LNCaP clone FGC (cell line): ENCODE measurements at regions not wholly inside any gene's neighbourhood (a gene's known extent, or its start where the extent isn't known, plus 50 kb on each side); places are given as distances from the start of the nearest gene placed in this dataset.

ENCODE experiments used
- DNase-seq: peaks from one replicate; pipeline ENCODE4 v3.0.0-alpha.2; 2011; ENCODE audit warnings: low read depth
- H3K4me3 ChIP-seq: 2 replicates; pipeline ENCODE4 v1.5.1; 2011; ENCODE audit warnings: mild to moderate bottlenecking, low read depth, low read length, control low read depth
- TF ChIP-seq, protein P1 (sequence below): IDR thresholded peaks from 2 replicates; pipeline ENCODE4 v1.5.1; 2012; ENCODE audit warnings: mild to moderate bottlenecking; ENCODE audit not compliant: control insufficient read depth, insufficient read depth; ENCODE audit errors: extremely low read depth

DNA sequence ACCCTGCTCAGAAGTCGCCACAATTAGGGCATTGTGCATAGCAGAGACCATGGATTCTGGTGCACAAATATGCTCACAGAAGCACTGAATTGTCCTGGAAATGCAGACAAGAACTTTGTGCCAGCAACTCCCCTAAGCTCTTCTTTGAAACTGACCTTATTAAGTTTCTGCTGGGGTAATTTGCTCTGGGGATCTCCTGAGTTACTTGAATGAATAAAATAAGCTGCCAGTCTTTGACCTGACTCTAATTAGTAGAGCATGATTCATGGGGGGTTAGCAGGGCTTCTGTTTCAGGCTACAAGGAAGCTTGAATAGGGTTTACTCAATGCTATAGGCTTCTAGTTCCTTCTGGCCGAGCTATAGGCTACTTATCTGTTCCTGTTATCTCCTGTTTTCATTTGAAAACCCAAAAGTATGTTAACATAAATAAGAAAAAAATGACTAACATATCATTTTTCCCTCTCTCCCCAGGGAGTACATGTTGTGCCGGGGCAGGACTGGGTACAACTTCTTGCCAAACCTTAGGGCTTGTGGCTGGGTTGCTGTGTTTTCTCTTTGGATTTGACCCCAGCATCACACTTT lies 169.0 kb upstream of the TMEM229A start:
- H3K4me3 ChIP-seq, result no peak overlapping the region
- no peak for DNase-seq
- TF ChIP-seq, protein P1, sequence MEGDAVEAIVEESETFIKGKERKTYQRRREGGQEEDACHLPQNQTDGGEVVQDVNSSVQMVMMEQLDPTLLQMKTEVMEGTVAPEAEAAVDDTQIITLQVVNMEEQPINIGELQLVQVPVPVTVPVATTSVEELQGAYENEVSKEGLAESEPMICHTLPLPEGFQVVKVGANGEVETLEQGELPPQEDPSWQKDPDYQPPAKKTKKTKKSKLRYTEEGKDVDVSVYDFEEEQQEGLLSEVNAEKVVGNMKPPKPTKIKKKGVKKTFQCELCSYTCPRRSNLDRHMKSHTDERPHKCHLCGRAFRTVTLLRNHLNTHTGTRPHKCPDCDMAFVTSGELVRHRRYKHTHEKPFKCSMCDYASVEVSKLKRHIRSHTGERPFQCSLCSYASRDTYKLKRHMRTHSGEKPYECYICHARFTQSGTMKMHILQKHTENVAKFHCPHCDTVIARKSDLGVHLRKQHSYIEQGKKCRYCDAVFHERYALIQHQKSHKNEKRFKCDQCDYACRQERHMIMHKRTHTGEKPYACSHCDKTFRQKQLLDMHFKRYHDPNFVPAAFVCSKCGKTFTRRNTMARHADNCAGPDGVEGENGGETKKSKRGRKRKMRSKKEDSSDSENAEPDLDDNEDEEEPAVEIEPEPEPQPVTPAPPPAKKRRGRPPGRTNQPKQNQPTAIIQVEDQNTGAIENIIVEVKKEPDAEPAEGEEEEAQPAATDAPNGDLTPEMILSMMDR, result no peak

DNA sequence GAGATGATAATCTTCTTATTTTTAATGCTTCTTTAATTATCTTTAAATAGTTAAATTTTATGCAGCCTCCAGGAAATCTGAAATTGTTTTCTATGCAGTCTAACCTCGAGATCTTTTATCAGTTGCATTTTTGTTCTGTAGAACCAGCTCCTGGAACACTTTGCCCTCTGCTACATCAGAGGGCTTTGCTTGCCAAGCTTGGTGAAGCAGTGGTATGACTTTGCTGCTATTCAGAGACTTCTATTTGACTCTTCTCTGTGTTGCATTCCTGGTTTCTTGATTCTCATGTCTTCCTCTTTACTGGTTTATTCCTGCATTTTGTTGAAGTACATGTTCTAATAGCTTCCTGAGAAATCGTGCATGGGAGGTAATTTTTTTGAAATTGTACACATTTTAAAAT lies 163.7 kb upstream of the TMEM229A start:
- no peak for DNase-seq
- TF ChIP-seq, protein P1, result no peak
- H3K4me3 ChIP-seq, result no peak overlapping the region

DNA sequence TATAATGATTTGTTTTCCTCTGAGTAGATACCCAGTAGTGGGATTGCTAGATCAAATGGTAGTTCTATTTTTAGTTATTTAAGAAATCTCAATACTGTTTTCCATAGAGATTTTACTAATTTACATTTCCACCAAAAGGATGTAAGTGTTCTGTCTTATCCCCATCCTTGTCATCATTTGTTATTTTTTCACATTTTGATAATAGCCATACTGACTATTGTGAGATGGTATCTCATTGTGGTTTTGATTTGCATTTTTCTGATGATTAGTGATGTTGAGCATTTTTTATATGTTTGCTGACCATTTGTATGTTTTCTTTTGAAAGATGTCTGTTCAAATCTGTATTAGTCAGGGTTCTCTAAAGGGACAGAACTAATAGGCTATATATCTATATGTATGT lies 160.0 kb upstream of the TMEM229A start:
- no peak overlapping the region for H3K4me3 ChIP-seq
- DNase-seq, result no peak
- TF ChIP-seq, protein P1, result no peak

DNA sequence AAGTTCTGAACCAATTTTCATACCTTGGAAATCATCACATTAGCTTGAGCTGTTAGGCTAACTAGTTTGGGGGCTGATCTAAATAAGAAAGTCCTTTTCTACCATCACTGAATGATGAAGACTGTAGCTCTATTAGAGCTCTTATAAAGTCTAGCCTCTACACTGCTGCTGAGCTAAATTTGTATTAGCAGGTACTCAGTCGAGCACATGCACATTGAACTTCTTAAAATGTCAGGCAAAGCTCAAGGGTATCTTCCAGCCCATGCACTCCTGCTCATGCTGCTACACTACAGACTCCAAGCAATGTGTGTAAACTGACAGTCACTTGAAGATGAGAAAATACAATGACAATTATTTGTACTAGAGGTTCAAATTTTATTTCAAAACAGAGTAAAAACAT lies 158.8 kb upstream of the TMEM229A start:
- TF ChIP-seq, protein P1, result no peak
- no peak for DNase-seq
- no peak overlapping the region for H3K4me3 ChIP-seq

DNA sequence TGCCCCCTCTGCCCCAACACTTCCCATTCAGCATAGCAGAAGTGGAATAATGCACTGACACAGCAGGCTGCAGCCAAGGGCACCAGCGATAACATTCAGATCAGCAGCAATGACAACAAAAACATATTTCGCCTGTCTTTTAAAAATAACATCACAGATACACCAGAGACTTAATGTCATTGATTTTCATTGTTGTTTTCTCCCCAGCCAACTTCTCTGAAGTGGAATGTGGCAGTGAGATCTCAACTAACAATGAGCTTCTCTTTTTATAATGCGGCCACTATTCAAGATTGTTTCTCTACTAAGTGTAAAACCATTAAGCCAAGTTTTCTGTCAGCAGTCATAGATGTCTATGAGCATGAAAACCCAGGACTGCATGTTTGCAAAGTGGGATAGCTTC lies 158.2 kb upstream of the TMEM229A start:
- H3K4me3 ChIP-seq, result no peak overlapping the region
- TF ChIP-seq, protein P1, result no peak
- no peak for DNase-seq

DNA sequence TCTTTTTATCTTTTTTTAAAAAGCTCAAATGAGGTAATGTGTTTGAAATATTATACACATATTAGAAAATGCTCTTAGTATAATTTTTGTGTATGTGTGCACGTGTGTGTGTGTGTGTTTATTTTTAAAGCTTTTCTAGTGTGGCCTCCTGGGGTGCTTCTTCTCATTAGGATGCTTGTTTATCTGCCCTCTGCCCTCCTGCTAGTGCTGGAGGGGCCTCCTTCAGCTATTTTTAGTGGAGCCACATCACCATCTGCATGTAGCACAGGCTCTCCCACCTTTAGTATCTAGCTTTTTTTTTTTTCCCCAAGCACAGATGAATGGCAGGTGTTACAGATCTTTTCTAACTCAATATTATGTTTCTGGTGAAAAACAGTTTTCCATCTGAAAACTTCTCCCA lies 155.7 kb upstream of the TMEM229A start:
- no peak for DNase-seq
- TF ChIP-seq, protein P1, result no peak
- no peak overlapping the region for H3K4me3 ChIP-seq

DNA sequence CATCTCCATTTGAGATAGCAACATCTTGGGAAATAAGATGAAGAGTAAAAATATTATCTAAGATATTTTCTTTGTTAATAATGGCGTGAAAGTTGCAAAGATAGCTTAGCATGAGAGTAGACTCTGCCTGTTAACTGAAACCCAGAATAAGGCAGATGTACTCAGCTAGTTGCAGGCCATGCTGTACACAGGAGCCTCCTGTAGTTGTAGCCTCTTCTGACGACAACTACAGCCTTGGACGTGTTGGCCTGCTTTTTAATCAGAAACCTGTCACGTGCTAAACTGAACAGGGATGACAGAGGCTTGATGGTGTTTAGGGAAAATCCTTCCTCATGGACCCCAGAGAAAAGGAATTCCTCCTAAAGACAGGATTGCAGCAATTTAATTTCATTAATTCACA lies 155.1 kb upstream of the TMEM229A start:
- H3K4me3 ChIP-seq, result no peak overlapping the region
- DNase-seq, result no peak
- TF ChIP-seq, protein P1, result no peak
